MG63 (cell line): ENCODE measurements at regions not wholly inside any gene's neighbourhood (a gene's known extent, or its start where the extent isn't known, plus 50 kb on each side); places are given as distances from the start of the nearest gene placed in this dataset.

Source experiments
- DNase-seq: peaks from one replicate; pipeline ENCODE4 v3.0.0-alpha.2; 2020
- H3K27me3 ChIP-seq: fragments of 250-450 bp; sonication (Bioruptor Pico); 2 replicates; pipeline ENCODE4 v1.5.1; 2020; ENCODE audit warnings: mild to moderate bottlenecking, moderate library complexity
- H3K36me3 ChIP-seq: fragments of 250-450 bp; sonication (Bioruptor Pico); 2 replicates; pipeline ENCODE4 v1.5.1; 2020; ENCODE audit warnings: mild to moderate bottlenecking, moderate library complexity
- H3K4me3 ChIP-seq: fragments of 250-450 bp; sonication (Bioruptor Pico); 2 replicates; pipeline ENCODE4 v1.5.1; 2020; ENCODE audit warnings: mild to moderate bottlenecking, moderate library complexity
- H3K9me3 ChIP-seq: fragments of 250-450 bp; sonication (Bioruptor Pico); 2 replicates; pipeline ENCODE4 v1.5.1; 2020; ENCODE audit warnings: mild to moderate bottlenecking, moderate library complexity

DNA sequence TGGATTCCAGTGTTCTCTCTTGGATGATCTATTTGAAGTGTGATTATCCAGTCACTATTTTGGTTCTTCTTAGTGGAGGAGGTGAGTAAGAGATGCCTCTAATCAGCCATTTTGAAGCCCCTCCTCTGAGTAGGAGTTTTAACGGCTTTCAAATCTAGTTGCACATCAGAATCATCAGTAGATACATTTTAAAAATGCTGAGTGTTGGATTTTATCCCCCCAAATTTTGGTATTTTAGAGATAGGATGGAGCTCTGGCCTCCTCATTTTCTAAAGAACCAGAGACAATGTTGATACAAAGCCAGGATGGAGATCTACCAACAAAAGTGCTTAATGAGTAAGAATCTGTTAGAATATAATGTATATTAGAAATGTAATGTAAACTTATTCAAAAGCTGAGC is 1061.0 kb upstream of the WWC1 start:
- H3K27me3 ChIP-seq, result no peaks in the 10 kb centered on the region
- H3K9me3 ChIP-seq, result peaks cover 10% of the 10 kb centered on the region
- no peak for DNase-seq
- H3K4me3 ChIP-seq, result no peak overlapping the region
- H3K36me3 ChIP-seq, result no peaks in the 10 kb centered on the region

DNA sequence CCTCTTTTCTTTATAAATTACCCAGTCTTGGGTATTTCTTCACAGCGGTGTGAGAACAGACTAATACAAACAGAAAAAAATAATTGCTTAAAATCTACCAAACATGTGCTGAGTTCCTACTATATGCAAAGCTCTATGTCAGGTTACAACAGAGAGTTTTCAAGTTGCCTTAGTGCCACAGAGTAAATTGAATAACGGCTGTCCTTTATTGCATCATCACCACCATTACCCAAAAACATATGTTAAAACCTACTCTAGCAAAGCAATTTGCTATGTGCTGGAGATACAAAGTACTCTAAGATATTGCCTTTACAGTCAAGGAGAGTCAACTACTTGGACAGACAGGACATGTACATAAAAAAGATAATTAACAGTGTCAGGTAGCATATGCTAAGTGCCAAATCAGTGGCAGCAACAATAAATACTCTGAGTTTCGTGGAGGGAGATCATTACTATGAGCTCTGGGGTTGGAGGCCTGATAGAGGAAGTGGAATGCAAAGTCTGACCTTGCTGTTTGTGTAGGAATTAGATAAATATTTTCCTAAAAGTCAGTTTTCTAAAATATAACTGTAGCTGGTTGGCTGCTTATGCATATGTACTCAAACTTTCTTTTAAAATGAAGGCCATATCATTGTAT is 1058.7 kb upstream of the WWC1 start:
- peaks cover 11% of the 10 kb centered on the region for H3K9me3 ChIP-seq
- no peak for DNase-seq
- no peak overlapping the region for H3K4me3 ChIP-seq
- H3K27me3 ChIP-seq, result no peaks in the 10 kb centered on the region
- no peaks in the 10 kb centered on the region for H3K36me3 ChIP-seq

DNA sequence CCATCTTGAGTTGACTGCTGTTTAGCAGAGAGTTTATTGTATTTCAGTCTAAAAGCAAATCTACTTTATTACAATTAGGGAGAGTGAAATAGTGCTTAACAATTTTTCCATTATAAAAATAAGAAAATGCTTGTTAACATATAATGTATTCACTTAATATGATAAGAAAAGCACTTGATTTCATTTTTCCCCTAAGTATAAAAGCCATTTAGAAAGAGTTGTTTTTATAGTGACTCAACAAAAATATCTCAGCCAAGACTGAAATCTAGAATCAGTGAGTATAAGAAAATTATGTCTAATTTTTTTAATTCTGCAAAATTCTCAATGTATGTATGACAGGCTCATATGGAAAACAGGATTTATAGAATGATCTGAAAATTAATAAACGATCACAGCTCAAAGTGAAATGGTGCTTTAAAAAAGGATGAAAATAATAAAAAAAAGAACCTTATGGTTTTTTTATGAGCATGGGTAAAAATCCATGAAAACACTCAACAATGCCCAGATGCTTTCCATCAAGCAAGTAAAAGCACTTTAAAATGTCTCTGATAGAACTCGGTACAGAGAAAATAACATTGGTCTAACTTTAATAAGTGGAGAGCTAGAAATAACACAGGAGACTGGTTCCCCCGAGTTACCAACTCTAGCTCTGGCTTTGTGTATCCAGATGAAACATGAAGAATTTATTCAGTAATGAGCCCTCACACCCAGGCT is 1057.8 kb upstream of the WWC1 start:
- Histone ChIP-seq H3K27me3 (no peaks in the 10 kb centered on the region), H3K36me3 (no peaks in the 10 kb centered on the region), H3K4me3 (no peak overlapping the region), H3K9me3 (peaks cover 4% of the 10 kb centered on the region)
- no peak for DNase-seq

DNA sequence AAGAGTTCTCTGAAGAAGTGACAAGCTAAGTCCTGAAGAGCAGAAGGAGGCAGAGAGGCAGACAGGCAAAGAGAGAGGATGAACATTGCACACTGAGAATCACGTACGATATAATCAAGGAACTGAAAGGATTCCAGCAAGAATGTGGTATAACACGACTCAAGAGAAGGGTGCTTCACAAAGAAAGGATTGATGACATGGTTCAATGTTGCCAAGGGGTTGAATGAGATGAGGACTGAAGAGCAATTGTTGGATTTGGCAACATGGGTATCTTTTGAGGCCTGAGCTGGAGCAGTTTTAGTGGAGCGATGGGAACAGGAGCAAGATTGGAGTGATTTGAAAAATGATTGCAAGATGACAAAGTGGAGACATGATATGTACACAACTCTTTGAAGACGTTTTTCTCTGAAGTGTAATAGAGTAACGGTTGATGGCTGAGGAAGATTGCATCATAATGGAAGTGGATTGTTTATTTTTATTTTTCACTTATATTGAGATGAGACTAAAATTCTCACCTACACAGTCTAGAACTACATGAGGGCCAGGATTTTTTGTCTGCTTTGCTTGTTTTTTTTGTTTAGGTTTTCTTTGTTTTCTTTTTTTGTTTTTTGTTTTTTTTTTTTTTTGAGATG is 1049.9 kb upstream of the WWC1 start:
- no peak overlapping the region for H3K4me3 ChIP-seq
- H3K27me3 ChIP-seq, result 0 out of 2 replicates have a peak, but pooled peaks cover 2% of the 10 kb centered on the region
- H3K36me3 ChIP-seq, result no peaks in the 10 kb centered on the region
- H3K9me3 ChIP-seq, result peaks cover under 1% of the 10 kb centered on the region; the same call in 1 of the 2 replicates
- DNase-seq, result no peak

DNA sequence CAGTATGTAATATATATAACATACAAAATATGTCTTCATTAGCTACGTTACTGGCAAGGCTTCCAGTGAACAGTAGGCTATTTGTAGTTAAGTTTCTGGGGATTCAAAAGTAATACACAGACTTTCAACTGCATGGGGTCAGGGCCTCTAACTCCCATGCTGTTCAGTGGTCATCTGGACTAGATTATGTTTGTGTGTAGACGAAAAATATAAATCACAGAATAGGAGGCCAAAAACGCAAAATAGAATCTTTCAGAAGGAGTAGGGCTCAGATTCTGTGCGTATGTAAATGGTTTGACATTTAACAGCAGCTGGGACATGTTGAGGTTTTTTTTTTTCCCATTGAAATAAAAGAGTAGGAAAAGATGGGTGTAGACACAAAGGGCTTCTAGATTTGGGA is 1048.7 kb upstream of the WWC1 start:
- no peak for DNase-seq
- Histone ChIP-seq H3K4me3 (no peak overlapping the region), H3K27me3 (0 out of 2 replicates have a peak, but pooled peaks cover 2% of the 10 kb centered on the region), H3K9me3 (no peaks in the 10 kb centered on the region), H3K36me3 (no peaks in the 10 kb centered on the region)

DNA sequence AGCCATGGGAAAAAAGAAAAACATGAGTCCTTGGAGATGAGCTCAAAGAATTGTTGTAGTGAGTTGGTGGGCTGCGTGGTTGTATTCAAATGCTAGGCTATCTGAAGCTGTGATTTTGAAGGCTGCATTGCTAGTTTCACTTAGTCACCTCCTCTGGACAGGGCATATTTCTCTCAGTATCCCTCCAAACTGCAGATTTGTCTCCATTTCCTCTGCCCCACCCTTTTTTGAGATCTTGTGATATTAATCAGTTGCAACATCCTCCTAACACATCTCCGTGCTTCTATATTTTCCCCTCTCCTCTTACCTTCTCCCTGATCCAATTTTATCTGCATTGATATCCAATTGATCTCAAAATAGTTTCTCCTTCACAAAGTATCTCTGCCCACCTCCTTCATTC is 1048.0 kb upstream of the WWC1 start:
- Histone ChIP-seq H3K9me3 (no peaks in the 10 kb centered on the region), H3K4me3 (no peak overlapping the region)
- DNase-seq, result no peak

DNA sequence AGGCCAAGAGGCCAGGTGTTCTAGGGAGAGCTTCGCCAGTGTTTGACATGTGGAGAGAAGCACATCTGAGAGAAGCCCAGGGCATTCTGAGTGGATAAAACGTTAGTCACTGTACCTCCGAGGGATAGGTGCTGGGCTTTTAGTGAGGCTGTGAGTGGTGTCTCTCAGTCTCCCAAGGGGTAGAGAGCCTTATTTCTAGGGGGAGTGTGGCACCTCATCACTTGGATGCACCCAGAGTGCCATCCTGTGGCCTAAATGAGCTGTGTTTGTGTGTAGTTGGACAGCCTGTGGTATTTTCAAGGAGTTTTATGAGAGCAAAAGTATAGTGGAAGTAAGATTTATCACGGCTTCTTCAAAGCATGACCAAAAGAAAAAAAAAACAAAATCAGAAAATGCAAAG is 1046.9 kb upstream of the WWC1 start:
- DNase-seq, result peak; percentile 4
- Histone ChIP-seq H3K36me3 (no peaks in the 10 kb centered on the region), H3K27me3 (0 out of 2 replicates have a peak, but pooled peaks cover 2% of the 10 kb centered on the region), H3K9me3 (no peaks in the 10 kb centered on the region), H3K4me3 (no peak overlapping the region)

More for the DNA sequence above, 1048.0 kb upstream of the WWC1 start:
- no peaks in the 10 kb centered on the region for H3K36me3 ChIP-seq
- 0 out of 2 replicates have a peak, but pooled peaks cover 2% of the 10 kb centered on the region for H3K27me3 ChIP-seq

DNA sequence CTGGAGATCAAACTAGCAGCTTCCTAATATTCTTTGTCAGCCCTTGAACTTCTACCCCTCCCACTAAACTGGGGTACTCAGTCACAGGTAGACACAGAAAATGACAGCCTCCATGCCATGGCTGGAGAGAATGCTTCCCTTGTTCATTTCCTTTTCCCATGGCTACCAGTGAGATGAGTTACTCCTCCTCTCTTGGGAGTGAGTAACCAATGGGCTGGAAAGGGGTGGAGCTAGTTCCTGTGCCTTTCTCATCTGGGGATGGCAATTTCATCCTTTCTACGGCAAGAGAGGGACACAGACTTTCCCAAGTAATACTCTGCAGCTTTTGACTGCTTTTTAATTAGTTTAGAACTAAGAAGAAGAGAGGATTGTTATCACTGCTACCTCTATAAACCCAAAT is 1045.6 kb upstream of the WWC1 start:
- Histone ChIP-seq H3K36me3 (no peaks in the 10 kb centered on the region), H3K27me3 (0 out of 2 replicates have a peak, but pooled peaks cover 2% of the 10 kb centered on the region), H3K4me3 (no peak overlapping the region), H3K9me3 (no peaks in the 10 kb centered on the region)
- no peak for DNase-seq

DNA sequence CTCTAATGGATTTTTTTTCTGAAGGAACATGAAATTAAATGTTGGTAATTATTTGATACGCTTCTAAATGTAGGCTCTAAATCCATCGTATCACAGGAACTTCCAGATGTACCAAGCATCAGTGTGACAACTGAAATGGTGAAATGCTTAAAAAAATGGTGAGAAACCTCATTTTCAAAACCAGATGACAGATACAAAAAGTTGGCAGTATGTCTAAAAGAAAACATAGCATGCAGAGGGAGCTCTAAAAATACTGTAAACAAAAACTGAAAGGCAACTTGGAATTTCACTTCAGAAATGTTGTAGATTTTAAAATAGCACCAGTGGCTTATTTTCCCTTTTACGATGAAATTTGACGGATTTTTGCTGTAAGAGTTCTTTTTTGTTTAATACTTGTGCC is 1043.6 kb upstream of the WWC1 start:
- H3K9me3 ChIP-seq, result no peaks in the 10 kb centered on the region
- H3K4me3 ChIP-seq, result no peak overlapping the region
- H3K27me3 ChIP-seq, result 0 out of 2 replicates have a peak, but pooled peaks cover 2% of the 10 kb centered on the region
- DNase-seq, result no peak
- H3K36me3 ChIP-seq, result no peaks in the 10 kb centered on the region

DNA sequence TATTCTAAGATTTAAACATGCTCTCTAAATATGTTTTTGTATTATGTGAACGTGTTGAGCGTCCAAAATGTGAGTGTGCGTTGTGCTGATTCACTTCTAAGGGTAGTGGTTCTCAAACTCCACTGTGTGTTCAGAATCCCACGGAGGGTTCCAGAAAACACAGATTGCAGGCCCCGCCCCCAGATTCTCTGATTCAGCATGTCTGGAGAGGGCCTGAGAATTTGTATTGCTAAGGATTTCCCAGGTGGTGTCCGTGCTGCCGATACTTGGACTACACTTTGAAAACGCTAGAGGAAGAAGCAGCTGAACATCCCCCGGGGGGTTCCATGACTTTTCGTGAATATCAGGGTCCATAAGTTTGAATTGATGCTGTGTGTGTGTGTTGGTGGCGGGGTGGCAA is 1043.2 kb upstream of the WWC1 start:
- H3K9me3 ChIP-seq, result no peaks in the 10 kb centered on the region
- DNase-seq, result no peak
- 0 out of 2 replicates have a peak, but pooled peaks cover 2% of the 10 kb centered on the region for H3K27me3 ChIP-seq
- H3K4me3 ChIP-seq, result no peak overlapping the region
- no peaks in the 10 kb centered on the region for H3K36me3 ChIP-seq

DNA sequence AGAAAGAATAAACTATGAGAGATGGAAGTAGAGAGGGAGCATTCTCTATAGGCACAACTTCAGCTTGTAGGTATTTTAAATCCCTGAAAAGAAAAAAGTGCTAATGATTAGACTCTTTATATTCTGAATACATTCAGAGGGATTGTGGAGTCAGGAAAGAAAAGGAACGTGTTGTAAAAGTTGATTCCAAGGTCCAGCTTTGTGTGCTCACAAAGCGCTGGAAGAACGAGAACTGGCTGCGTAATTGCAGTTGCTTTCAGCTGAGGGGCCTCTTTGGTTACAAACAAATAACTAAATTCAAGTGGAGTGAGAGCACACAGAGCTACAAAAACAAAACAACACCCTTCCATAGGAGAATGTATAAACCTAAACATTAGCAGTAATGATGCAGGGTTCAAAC is 1040.4 kb upstream of the WWC1 start:
- Histone ChIP-seq H3K27me3 (no peaks in the 10 kb centered on the region), H3K36me3 (no peaks in the 10 kb centered on the region), H3K4me3 (no peak overlapping the region), H3K9me3 (no peaks in the 10 kb centered on the region)
- DNase-seq, result no peak

DNA sequence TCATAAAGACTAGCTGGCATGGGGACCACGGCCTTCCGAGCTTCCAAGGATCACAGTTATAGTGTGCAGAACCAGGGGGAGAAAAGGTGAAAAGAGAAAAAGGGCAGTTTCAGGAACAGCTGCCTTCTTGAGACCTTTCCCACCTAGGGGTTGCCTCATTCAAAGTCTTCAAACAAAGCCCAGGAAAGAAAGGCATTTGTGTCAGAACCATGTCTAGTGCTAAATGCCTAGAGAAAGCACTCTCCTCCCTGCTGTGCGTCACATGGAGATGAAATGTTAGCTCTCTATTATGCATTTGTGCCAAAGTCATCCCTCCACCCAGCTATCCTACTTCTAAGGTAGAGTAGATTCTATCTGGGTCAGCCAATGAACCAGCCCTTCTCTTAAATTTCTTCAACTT is 1037.3 kb upstream of the WWC1 start:
- no peak overlapping the region for H3K4me3 ChIP-seq
- no peak for DNase-seq
- peaks cover 4% of the 10 kb centered on the region; the same call in 1 of the 2 replicates for H3K27me3 ChIP-seq
- no peaks in the 10 kb centered on the region for H3K9me3 ChIP-seq
- no peaks in the 10 kb centered on the region for H3K36me3 ChIP-seq

DNA sequence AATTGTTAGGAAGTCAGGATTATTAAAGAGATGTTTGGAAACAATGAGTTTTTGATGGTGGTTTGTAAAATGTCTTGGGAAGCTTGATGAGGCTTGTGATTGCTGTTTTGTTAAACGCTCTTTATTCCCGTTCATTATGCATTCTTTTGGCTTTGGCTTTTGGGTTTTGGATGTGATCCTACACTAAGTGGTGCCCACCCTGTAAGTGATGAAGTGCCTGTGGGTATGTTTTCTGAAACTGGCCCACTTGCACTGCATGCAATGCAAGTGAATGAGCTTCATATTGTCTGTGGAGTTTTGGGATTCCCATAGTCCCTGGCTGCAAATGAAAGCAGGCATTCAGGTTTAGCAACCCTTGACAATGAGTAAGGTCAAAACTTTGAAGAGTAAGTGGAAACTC is 1035.5 kb upstream of the WWC1 start:
- H3K27me3 ChIP-seq, result peaks cover 4% of the 10 kb centered on the region; the same call in 1 of the 2 replicates
- H3K4me3 ChIP-seq, result no peak overlapping the region
- no peaks in the 10 kb centered on the region for H3K9me3 ChIP-seq
- H3K36me3 ChIP-seq, result no peaks in the 10 kb centered on the region
- DNase-seq, result no peak

DNA sequence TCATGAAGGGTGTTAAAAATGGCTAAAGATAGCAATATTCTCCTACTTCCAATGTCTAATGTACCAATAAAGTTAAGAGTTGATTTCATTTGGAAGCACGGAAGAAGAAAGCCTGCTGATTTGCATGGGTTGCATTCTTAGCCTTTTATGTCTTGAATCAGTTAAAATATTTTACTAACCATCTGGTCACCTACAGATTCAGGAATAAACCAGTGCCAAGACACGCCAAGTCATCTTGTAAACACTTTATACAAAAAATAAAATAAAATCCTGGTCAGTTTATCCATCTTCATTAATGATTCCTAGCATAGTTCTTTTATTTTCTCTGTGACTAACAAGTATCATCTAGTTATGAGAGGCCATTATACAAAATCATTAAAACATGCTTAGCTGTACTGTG is 1031.6 kb upstream of the WWC1 start:
- Histone ChIP-seq H3K27me3 (peaks cover 4% of the 10 kb centered on the region; the same call in 1 of the 2 replicates), H3K36me3 (no peaks in the 10 kb centered on the region), H3K9me3 (no peaks in the 10 kb centered on the region), H3K4me3 (no peak overlapping the region)
- no peak for DNase-seq

DNA sequence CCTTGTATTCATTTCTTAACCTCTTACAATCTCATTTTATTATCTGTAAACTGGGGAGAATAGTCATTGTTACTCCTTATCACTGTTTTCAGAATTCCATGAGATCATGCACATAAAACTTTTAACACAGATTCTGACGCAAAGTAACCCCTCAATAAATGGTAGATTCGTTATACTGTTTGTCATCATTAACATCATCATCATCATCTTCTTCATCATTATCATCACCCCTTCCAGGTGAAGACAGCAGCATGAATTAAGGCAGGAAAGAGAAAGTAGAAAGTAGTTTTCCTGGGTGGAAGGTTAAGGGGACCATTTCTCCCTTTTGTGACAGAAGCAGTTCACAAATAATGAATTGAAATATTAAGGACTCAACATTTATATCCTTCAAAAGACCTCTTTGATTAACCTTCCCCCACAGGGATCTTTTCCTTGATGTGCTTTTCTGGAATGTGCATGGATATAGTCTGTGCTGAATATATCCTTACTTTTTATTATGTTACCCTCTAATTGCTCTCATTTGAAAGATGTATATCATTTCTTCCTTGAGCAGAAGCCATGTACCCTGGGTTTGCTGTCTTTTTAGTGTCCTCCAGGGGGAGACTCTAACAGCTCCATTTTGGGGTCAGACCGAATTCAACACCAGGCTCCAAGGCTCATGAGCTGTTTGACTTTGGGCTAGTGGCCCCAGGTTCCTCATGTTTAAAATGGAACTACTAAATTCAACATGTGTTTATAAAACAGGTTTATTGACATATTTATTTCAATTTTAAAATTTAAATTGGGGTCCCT is 1029.9 kb upstream of the WWC1 start:
- Histone ChIP-seq H3K4me3 (no peak overlapping the region), H3K36me3 (no peaks in the 10 kb centered on the region), H3K27me3 (peaks cover 7% of the 10 kb centered on the region), H3K9me3 (no peaks in the 10 kb centered on the region)
- DNase-seq, result no peak

DNA sequence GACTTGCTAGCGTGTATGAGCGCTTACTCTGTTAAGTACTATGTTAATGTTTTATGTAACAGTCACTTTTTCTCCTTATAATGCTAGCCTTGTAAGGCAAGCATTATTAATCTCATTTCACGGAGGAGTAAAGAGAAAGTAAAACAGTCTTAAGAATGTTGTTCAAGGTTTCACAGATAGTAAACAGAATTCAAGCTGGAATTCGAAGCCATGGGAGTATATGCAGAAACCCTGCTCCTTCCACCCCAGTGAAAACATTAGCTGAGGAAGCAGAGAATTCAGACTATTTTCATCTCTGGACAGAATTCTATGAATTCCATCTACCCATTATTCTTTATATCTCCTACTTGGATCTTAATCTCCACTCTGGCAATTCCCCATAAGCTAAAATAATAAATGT is 1028.3 kb upstream of the WWC1 start:
- Histone ChIP-seq H3K27me3 (peaks cover 4% of the 10 kb centered on the region; the same call in 1 of the 2 replicates), H3K36me3 (no peaks in the 10 kb centered on the region), H3K4me3 (no peak overlapping the region), H3K9me3 (no peaks in the 10 kb centered on the region)
- no peak for DNase-seq

DNA sequence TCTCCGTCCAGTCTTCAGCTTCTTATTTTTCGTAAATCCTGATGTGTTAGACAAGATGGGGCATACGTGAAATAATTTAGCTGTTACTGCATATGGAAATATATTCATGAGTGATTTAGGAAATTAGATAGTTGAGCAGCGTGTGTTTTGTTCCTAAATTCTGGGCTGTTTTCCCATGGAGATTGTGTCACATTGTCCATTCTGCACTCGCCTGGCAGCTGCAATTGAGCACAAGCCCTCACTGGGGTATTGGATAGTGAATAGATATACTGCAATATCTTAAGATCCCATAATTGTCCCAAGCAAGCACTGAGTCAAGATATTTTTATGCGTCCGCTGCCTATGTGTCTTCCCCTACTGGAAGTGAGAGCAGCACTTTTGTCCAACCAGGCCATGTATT is 1027.1 kb upstream of the WWC1 start:
- peaks cover 4% of the 10 kb centered on the region; the same call in 1 of the 2 replicates for H3K27me3 ChIP-seq
- no peak overlapping the region for H3K4me3 ChIP-seq
- no peaks in the 10 kb centered on the region for H3K36me3 ChIP-seq
- H3K9me3 ChIP-seq, result no peaks in the 10 kb centered on the region
- no peak for DNase-seq
